ENCODE measurements at regions not wholly inside any gene's neighbourhood (a gene's known extent, or its start where the extent isn't known, plus 50 kb on each side); places are given as distances from the start of the nearest gene placed in this dataset.

GRCh38 chr13:40287428-40287827 is 379.0 kb downstream of the FOXO1 start:
- Histone ChIP-seq H3K79me2 (ENCODE audit: control insufficient read depth, insufficient read depth, low read length) (no peaks in the 10 kb centered on the region), H3K4me1 (ENCODE audit: control insufficient read depth, extremely low read depth, insufficient read depth, low read length) (peaks cover 17% of the 10 kb centered on the region), H3K4me3 (ENCODE audit: control insufficient read depth in 2 of 3, extremely low read depth in 1 of 3, insufficient read depth in 2 of 3, low read depth in 1 of 3, low read length in 3 of 3) (no peak overlapping the region), H3K9me3 (ENCODE audit: control insufficient read depth, low read depth, low read length) (no peaks in the 10 kb centered on the region), H4K20me1 (ENCODE audit: control insufficient read depth, extremely low read depth, insufficient read depth, low read length) (no peaks in the 10 kb centered on the region), H3K9ac (ENCODE audit: control insufficient read depth, extremely low read depth, insufficient read depth, low read length) (no peak overlapping the region), H3K4me2 (ENCODE audit: control insufficient read depth, extremely low read depth, insufficient read depth, low read depth, low read length) (no peak overlapping the region), H3K27me3 (ENCODE audit: control insufficient read depth, extremely low read depth, insufficient read depth, low read length) (no peaks in the 10 kb centered on the region), H3K36me3 (ENCODE audit: control insufficient read depth in 2 of 2, extremely low read depth in 1 of 2, insufficient read depth in 2 of 2, low read length in 2 of 2) (no peaks in the 10 kb centered on the region), H3K27ac (ENCODE audit: control insufficient read depth, insufficient read depth, low read length) (no peak overlapping the region), H2AFZ (ENCODE audit: control insufficient read depth, low read length) (no peak overlapping the region), H3K9me1 (ENCODE audit: control insufficient read depth, extremely low read depth, insufficient read depth, low read length) (no peaks in the 10 kb centered on the region)
- no peak for TF ChIP-seq EZH2 (IDR thresholded peaks at IDR 0.05; ENCODE audit: low read length)
- TF ChIP-seq, protein P1, sequence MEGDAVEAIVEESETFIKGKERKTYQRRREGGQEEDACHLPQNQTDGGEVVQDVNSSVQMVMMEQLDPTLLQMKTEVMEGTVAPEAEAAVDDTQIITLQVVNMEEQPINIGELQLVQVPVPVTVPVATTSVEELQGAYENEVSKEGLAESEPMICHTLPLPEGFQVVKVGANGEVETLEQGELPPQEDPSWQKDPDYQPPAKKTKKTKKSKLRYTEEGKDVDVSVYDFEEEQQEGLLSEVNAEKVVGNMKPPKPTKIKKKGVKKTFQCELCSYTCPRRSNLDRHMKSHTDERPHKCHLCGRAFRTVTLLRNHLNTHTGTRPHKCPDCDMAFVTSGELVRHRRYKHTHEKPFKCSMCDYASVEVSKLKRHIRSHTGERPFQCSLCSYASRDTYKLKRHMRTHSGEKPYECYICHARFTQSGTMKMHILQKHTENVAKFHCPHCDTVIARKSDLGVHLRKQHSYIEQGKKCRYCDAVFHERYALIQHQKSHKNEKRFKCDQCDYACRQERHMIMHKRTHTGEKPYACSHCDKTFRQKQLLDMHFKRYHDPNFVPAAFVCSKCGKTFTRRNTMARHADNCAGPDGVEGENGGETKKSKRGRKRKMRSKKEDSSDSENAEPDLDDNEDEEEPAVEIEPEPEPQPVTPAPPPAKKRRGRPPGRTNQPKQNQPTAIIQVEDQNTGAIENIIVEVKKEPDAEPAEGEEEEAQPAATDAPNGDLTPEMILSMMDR (optimal IDR thresholded peaks at IDR 0.05 in 1 of 3, IDR thresholded peaks at IDR 0.05 in 1 of 3, conservative IDR thresholded peaks at IDR 0.05 in 1 of 3; ENCODE audit: extremely low read depth in 1 of 3, insufficient read depth in 2 of 3, low read length in 3 of 3), result no peak
- FAIRE-seq, result no peak
- dilution Hi-C loops (cut with MboI; ENCODE audit: extremely low pct_ligation_motif_present, low sequenced_read_pairs), result no loop called here
- no peak for DNase-seq (ENCODE audit: low read depth, low spot score)

GRCh38 chr13:40288259-40288658 is 378.2 kb downstream of the FOXO1 start:
- TF ChIP-seq, protein P1 (optimal IDR thresholded peaks at IDR 0.05 in 1 of 3, IDR thresholded peaks at IDR 0.05 in 1 of 3, conservative IDR thresholded peaks at IDR 0.05 in 1 of 3; ENCODE audit: extremely low read depth in 1 of 3, insufficient read depth in 2 of 3, low read length in 3 of 3), result no peak
- TF ChIP-seq EZH2 (IDR thresholded peaks at IDR 0.05; ENCODE audit: low read length), result no peak
- Histone ChIP-seq H3K9me1 (ENCODE audit: control insufficient read depth, extremely low read depth, insufficient read depth, low read length) (no peaks in the 10 kb centered on the region), H4K20me1 (ENCODE audit: control insufficient read depth, extremely low read depth, insufficient read depth, low read length) (no peaks in the 10 kb centered on the region), H3K4me2 (ENCODE audit: control insufficient read depth, extremely low read depth, insufficient read depth, low read depth, low read length) (no peak overlapping the region), H3K9me3 (ENCODE audit: control insufficient read depth, low read depth, low read length) (no peaks in the 10 kb centered on the region), H3K36me3 (ENCODE audit: control insufficient read depth in 2 of 2, extremely low read depth in 1 of 2, insufficient read depth in 2 of 2, low read length in 2 of 2) (no peaks in the 10 kb centered on the region), H3K27me3 (ENCODE audit: control insufficient read depth, extremely low read depth, insufficient read depth, low read length) (no peaks in the 10 kb centered on the region), H3K4me3 (ENCODE audit: control insufficient read depth in 2 of 3, extremely low read depth in 1 of 3, insufficient read depth in 2 of 3, low read depth in 1 of 3, low read length in 3 of 3) (no peak overlapping the region), H2AFZ (ENCODE audit: control insufficient read depth, low read length) (no peak overlapping the region), H3K27ac (ENCODE audit: control insufficient read depth, insufficient read depth, low read length) (no peak overlapping the region), H3K4me1 (ENCODE audit: control insufficient read depth, extremely low read depth, insufficient read depth, low read length) (peaks cover 13% of the 10 kb centered on the region), H3K9ac (ENCODE audit: control insufficient read depth, extremely low read depth, insufficient read depth, low read length) (no peak overlapping the region), H3K79me2 (ENCODE audit: control insufficient read depth, insufficient read depth, low read length) (no peaks in the 10 kb centered on the region)
- FAIRE-seq (no peak), DNase-seq (ENCODE audit: low read depth, low spot score) (no peak)
- dilution Hi-C loops (cut with MboI; ENCODE audit: extremely low pct_ligation_motif_present, low sequenced_read_pairs), result no loop called here

All from keratinocyte (primary cell).